Epithelial cell of esophagus (primary cell): ENCODE measurements at regions not wholly inside any gene's neighbourhood (a gene's known extent, or its start where the extent isn't known, plus 50 kb on each side); places are given as distances from the start of the nearest gene placed in this dataset.

Source experiments
- DNase-seq: peaks from one replicate; pipeline ENCODE4 v3.0.0; 2010; ENCODE audit warnings: low read depth
- H3K4me3 ChIP-seq: 2 replicates; pipeline ENCODE4 v1.5.1; 2011; ENCODE audit warnings: mild to moderate bottlenecking, low read length, control low read depth
- TF ChIP-seq, protein P1 (sequence below): IDR thresholded peaks from 2 replicates; pipeline ENCODE4 v1.5.1; 2011; ENCODE audit warnings: low read depth, mild to moderate bottlenecking, low read length, control low read depth, inconsistent platforms; ENCODE audit not compliant: insufficient read depth; ENCODE audit errors: missing control alignments

DNA sequence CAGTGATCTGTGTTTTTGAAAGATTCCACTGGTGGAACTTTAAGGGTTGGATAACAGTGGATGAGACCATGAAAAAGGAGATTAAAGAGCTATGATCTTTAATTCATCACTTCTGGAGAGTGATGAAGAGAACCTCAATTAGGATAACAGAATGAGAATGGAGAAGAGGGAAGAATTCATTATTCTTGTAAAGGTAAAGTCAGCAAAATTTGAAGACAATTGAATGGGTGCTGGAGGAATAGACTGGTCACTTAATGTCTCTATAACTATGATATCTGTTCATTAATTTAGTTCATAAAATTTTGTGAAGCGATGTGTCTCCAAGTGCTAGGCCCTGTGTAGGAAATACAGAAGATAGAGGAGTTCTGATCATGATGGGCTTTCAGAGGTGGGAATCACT lies 1013.2 kb upstream of the FANCL start:
- DNase-seq: no peak
- TF ChIP-seq, protein P1, sequence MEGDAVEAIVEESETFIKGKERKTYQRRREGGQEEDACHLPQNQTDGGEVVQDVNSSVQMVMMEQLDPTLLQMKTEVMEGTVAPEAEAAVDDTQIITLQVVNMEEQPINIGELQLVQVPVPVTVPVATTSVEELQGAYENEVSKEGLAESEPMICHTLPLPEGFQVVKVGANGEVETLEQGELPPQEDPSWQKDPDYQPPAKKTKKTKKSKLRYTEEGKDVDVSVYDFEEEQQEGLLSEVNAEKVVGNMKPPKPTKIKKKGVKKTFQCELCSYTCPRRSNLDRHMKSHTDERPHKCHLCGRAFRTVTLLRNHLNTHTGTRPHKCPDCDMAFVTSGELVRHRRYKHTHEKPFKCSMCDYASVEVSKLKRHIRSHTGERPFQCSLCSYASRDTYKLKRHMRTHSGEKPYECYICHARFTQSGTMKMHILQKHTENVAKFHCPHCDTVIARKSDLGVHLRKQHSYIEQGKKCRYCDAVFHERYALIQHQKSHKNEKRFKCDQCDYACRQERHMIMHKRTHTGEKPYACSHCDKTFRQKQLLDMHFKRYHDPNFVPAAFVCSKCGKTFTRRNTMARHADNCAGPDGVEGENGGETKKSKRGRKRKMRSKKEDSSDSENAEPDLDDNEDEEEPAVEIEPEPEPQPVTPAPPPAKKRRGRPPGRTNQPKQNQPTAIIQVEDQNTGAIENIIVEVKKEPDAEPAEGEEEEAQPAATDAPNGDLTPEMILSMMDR: no peak
- no peak overlapping the region for H3K4me3 ChIP-seq

DNA sequence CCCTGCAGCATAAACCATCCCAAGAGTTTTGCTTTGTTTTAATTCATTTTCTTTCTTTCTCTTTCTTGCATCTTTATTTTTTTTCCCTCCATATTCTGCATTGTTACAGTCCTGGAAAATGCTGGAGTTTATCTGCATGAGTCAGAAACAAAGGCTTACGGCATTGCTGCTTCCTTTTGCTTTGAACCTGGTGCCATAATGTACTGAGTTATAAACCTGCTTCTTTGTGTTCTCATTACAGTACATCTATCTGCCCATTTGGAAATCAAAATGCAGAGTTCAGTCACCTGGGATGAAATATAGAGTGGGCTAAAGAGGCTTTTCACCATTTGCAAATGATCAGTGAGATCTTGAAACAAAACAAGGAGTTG lies 1009.2 kb upstream of the FANCL start:
- H3K4me3 ChIP-seq: no peak overlapping the region
- DNase-seq: peak; percentile 42
- TF ChIP-seq, protein P1: no peak

DNA sequence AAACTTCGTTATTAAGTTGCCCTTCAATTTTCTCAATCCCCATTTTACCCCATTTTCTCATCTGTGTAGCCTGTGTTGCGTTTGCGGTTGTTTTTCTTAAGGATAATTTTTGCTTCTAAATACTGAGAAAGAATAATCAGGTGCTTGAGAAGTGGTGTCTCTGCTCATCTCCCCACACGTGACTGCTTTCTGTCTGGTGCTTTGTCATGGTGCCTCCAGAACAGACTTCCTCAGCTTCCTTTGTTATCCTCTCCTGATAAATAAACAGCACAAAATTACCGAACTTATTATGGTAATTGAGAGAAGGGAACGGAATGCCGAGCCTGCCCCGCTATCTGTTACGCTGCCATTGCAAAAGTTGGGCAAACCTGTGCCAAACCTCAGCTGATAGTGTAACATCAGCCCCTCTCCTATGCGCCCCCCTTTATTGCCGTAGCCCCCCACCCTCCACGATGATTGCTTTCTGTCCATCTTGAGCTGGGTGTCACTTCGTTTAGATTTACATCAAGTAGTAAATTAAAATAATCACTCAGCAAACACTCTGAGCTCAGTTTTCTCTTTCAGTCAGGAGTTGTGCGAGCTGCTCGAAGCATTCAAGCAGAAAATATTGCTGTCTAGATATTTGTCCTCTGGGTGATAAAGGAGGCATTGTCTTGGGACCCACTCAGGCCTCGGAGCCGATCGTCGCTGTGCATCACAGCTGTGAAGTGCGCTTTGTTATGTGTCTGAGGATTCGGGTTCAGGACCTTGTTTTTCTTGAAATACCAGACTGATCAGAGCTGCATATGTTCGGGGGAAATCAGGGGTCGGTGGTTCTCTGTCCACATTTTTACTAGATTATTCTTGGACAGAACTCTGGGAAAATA lies 1008.5 kb upstream of the FANCL start:
- DNase-seq: peak; percentile 23
- H3K4me3 ChIP-seq: no peak overlapping the region
- TF ChIP-seq, protein P1: no peak

DNA sequence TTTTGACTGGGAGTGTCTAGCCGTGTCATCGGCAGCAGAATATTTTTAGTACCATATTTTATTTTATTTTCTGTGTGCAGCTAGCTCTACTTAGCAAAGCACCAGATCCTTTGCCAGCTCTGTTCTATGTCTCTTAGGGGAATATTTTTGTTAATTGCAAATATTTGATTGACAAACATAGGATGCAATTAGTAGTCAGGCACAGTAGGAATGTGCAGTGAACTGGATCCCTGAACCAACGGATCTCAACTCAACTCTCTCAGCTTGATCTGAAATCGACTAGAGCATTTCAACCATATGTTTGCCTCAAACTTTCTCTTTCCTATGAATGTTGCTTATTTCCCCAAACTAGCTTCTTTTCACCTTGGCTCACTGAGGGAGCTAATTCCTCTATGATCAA lies 998.0 kb upstream of the FANCL start:
- DNase-seq: no peak
- H3K4me3 ChIP-seq: no peak overlapping the region
- TF ChIP-seq, protein P1: no peak

DNA sequence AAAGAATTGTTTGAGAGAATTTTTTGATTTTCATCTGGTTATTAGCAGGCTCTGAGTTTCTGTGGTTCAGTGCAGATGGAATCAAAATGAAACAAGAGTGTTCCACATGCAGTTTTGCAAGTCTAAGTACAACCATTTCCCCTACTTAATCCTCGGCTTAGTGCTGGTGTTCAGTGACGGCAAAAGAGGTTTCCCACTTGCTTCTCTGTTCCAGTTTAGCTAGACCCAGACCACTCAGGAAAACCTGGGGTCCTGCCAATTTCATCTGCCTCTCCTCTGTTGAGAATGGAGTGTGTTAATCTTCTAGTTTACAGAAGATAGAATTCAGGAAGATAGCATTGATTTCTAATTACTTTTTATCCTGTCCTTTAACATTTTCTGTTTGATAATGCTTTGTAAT lies 996.2 kb upstream of the FANCL start:
- no peak overlapping the region for H3K4me3 ChIP-seq
- TF ChIP-seq, protein P1: no peak
- DNase-seq: no peak

DNA sequence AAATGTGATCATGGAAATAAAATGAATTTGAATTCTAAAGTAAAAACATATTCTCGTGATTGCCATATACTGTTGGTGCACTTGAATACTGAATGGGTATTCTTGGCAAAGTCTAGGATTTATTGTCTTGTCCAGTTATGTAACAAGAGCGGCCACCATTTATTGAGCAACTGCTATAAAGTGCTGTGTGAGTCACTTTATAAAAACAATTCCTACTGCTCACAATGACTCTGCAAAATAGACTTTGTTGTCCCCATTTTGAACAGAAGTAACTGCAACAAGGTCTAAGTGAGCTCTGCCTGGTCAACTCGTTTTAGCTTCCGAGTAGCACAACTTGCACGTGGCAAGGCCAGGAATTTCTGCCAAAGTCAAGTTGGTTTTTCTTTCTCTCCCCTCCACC lies 995.6 kb upstream of the FANCL start:
- DNase-seq: peak; percentile 51
- TF ChIP-seq, protein P1: no peak
- H3K4me3 ChIP-seq: no peak overlapping the region

DNA sequence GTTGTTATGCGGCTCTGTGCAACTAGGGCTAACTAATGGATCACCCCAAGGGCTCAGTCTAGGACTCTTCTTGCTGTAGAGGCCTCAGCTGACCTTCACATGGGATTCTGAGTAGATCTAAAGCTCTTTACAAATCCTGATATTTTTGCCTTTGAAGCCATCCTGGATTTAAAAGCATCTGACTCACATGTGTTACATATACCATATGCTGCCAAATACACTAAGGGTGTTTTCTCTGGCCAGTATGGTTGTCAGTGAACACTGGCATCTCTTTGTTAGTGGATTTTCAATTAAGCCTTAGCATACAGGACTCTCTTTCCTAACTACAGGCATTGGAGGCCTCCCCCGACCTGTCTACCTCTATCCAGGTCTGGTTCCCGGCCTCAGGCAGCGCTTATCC lies 992.8 kb upstream of the FANCL start:
- DNase-seq: peak; percentile 40
- H3K4me3 ChIP-seq: no peak overlapping the region
- TF ChIP-seq, protein P1: no peak
